GM19328 (cell line): ENCODE measurements at regions not wholly inside any gene's neighbourhood (a gene's known extent, or its start where the extent isn't known, plus 50 kb on each side); places are given as distances from the start of the nearest gene placed in this dataset.
"Not testable (repeated sequence)": the region's sequence is repeated elsewhere in the genome, so short reads cannot be mapped to it uniquely, and the experiment has no call there.

Experiments
- ATAC-seq: cut with Tn5 transposase; IDR thresholded peaks from one replicate; pipeline ENCODE4 v1.9.1; 2021; ENCODE audit warnings: mild to moderate bottlenecking, moderate library complexity; ENCODE audit not compliant: unreplicated experiment

DNA sequence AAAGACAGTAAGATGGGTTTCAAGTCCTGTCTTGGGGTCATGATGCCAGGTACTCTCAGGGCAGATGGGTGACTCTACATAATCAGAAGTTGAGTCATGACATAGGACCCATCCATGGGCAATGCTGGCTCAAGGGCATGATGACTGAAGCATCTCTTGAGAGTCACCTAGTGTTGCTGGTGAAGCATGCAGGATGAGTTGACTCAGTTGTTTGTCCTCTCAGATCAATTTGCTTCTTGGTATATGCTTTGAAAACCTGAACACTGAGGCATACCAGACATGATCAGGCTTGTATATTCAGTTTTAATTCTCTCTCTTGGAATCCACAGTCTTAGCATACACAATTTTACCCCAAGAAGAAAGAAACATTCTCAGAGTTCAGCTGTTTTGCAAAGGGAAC, 658.9 kb upstream of the NXPH2 start:
- ATAC-seq = no peak

DNA sequence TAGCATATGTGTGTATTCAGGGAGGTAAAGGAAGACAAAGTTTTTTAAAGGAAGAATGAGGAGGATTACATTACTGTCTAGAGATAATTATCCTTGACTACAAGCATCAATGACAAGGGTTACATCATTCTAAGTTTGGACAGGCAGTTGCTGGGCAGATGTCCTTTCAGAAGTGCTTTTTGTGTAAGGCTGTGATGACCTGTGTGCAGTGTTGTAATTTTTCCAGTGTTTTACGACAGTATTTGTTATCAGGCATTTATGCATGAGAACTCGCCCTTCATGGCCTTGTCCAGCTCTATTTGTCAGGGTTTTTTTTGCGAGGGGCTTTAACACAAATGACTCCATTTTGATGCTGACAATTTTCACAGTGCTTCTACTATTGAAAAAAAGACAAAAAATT, 658.3 kb upstream of the NXPH2 start:
- no peak for ATAC-seq

DNA sequence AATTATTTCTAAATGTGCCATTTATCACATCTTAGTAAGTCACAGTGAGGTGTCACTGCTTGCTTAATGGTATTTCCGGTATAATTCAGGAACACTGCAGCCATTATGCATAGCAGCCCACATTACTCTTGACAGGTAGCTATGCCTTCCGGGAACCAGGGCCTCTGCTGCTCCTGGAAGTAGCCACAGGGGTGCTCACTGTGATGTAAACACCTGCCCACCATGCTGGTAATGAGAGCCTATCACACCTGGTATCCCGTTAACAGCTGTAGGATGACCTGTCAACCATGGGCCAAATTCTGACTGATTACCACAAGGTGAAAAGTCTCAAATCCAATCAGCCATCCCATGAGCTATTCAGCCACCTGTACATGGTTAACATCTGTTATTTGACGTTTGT, 647.0 kb upstream of the NXPH2 start:
- no peak for ATAC-seq

DNA sequence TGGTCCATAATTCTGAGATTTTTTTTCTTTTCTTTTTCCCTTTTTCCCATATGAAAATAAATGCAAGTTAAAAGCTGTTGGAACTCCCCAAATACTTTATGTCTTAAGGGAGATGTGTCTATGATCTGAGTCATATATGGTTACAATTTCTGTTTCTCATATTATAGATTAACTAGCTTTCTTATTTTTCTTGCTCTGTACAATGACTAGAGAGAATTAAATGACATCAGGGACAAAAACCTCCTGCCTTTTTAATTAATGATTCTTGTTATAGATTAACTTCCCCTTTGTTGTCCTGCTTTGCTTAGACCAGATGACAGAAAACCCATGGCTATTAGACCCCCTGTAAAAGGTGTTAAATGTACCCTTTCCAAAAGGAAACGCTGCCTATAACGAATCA, 643.9 kb upstream of the NXPH2 start:
- ATAC-seq = no peak

DNA sequence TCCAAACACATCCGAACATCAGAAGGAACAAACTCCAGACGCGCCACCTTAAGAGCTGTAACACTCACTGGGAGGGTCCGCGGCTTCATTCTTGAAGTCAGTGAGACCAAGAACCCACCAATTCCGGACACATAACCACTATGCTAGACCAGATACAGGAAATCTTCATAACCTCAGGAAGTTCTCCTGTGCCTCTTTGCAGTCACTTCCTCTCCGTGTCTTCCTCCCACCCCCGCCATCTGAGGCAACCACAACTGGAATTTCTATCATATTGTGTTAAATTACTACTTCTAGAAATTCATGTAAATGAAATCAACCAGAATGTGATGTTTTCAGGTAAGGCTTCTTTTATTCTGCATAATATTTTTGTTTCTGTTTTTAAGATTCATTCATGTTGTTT, 631.0 kb upstream of the NXPH2 start:
- ATAC-seq = no peak

- not testable (repeated sequence) for ATAC-seq
Observed at GRCh38 chr2:139410833-139411174, 630.6 kb upstream of the NXPH2 start.

DNA sequence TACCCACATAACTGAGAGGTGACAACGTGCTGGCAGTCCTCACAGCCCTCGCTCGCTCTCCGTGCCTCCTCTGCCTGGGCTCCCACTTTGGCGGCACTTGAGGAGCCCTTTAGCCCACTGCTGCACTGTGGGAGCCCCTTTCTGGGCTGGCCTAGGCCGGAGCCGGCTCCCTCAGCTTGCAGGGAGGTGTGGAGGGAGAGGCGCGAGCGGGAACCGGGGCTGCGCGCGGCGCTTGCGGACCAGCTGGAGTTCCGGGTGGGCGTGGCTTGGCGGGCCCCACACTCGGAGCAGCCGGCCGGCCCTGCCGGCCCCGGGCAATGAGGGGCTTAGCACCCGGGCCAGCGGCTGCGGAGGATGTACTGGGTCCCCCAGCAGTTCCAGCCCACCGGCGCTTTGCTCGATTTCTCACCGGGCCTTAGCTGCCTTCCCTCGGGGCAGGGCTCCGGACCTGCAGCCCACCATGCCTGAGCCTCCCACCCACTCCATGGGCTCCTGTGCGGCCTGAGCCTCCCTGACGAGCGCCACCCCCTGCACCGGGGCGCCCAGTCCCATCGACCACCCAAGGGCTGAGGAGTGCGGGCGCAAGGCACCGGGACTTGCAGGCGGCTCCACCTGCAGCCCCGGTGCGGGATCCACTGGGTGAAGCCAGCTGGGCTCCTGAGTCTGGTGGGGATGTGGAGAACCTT, 630.1 kb upstream of the NXPH2 start:
- not testable (repeated sequence) for ATAC-seq

GRCh38 chr2:139409212-139409611, 629.0 kb upstream of the NXPH2 start:
- ATAC-seq = no peak

DNA sequence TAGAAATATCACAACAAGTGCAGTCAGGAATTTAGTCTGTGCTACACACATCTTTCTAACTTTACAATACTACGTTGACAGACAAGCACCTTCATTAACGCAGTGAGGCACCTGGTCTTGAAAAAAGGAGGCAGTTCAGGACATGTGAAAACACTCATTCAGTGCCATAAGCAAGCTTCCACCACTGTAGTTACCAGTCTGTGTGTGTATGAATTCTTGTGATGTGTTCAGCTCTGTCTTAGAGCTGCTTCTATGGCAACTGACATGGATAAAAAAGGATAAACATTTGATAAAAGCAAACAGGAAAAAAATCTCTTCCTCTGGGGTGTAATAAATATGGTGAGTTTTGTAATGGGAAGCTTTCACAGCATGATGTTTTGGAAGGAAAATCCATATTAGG, 623.8 kb upstream of the NXPH2 start:
- no peak for ATAC-seq

GRCh38 chr2:139394801-139395200, 614.6 kb upstream of the NXPH2 start:
- no peak for ATAC-seq

DNA sequence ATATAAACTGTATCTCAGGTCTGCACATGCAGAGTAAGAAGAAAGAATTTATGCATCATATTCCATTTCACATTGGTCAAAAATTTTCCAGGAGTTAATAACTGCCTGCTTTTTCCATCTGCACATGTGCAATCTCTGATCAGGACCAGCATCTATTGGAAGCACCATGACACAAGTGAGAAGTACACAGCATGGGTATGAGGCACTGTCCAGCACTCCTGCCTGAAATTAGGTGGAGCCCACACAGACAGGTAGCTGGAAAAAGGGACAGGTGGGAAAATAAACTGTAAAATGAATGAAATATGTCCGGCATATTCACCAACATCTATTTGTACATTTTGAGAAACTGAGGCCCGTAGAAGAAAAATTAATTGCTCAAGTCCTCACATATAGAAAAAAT, 609.2 kb upstream of the NXPH2 start:
- no peak for ATAC-seq

GRCh38 chr2:139386401-139386800, 606.2 kb upstream of the NXPH2 start:
- ATAC-seq = no peak

- no peak for ATAC-seq
Observed at GRCh38 chr2:139383532-139383931, 603.3 kb upstream of the NXPH2 start.

- ATAC-seq = no peak
Observed at GRCh38 chr2:139380051-139380450, 599.9 kb upstream of the NXPH2 start.

GRCh38 chr2:139378373-139378772, 598.2 kb upstream of the NXPH2 start:
- ATAC-seq = no peak

GRCh38 chr2:139374296-139374850, 594.2 kb upstream of the NXPH2 start:
- ATAC-seq = no peak

- no peak for ATAC-seq
Observed at GRCh38 chr2:139369423-139370409, 589.5 kb upstream of the NXPH2 start.

DNA sequence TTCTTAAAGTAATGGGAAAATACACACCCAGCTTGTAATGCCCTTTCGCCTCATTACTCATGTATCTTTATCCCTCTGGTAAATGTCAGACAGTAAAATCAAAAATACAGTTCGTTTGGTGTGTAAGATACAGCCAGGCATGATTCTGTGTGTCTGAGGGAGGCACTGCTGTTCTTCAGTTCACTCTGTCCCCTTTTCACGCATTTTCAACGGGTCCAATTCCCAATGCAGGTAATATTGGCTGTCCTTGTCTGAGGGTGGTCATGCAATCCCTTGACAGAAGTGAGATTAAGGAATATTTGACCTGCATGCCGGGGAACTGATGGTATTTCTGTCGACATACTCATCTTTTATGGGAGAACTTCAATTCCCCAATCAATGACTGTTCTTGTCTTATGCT, 587.2 kb upstream of the NXPH2 start:
- no peak for ATAC-seq

GRCh38 chr2:139366681-139367080, 586.5 kb upstream of the NXPH2 start:
- no peak for ATAC-seq

DNA sequence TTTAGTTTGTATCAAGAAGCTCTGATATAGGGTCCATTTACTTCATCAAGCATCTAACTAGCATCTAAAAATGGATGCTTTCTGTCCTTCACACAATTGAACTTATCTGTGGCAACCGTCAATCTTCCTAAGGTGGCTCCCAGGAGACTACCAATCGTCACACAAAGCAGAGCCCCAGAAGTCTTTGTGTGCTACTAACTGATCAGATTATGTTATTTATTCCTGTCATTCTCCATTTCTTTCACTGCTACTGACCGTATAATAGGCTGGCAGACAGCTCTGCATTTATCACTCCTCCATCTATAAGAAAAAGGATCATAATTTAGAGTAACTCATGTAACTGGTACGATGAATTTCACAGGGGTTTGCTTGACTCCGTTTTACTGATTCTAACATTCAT, 585.0 kb upstream of the NXPH2 start:
- no peak for ATAC-seq

- ATAC-seq = no peak
Observed at GRCh38 chr2:139360654-139361053, 580.5 kb upstream of the NXPH2 start.

DNA sequence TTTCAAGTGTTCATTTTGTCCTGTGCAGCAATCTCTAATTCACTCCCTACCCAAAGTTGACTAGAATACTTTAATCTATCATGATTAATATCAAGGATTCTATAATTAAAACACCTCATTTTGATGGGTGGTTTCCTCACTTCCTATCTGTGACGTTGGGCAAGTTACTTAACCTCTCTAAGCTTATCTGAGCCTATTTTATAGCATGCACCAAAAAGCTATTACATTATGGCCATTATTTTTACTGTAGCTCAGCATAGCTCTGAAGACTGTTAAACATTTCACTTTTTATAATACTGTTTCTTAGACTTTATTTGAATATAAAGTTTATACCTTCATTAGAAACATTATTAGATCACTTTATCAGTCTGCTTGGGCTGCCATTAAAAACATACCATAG, 579.6 kb upstream of the NXPH2 start:
- ATAC-seq = no peak
